ENCODE measurements at regions not wholly inside any gene's neighbourhood (a gene's known extent, or its start where the extent isn't known, plus 50 kb on each side); places are given as distances from the start of the nearest gene placed in this dataset.

GRCh38 chr16:79286646-79287423, 313.7 kb downstream of the MAF start:
- TF ChIP-seq, protein P1, sequence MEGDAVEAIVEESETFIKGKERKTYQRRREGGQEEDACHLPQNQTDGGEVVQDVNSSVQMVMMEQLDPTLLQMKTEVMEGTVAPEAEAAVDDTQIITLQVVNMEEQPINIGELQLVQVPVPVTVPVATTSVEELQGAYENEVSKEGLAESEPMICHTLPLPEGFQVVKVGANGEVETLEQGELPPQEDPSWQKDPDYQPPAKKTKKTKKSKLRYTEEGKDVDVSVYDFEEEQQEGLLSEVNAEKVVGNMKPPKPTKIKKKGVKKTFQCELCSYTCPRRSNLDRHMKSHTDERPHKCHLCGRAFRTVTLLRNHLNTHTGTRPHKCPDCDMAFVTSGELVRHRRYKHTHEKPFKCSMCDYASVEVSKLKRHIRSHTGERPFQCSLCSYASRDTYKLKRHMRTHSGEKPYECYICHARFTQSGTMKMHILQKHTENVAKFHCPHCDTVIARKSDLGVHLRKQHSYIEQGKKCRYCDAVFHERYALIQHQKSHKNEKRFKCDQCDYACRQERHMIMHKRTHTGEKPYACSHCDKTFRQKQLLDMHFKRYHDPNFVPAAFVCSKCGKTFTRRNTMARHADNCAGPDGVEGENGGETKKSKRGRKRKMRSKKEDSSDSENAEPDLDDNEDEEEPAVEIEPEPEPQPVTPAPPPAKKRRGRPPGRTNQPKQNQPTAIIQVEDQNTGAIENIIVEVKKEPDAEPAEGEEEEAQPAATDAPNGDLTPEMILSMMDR (IDR thresholded peaks at IDR 0.05), result peak in 1 of 7 experiments; percentile 4
- TF ChIP-seq POLR2A (IDR thresholded peaks at IDR 0.05), result no peak

All from body of pancreas (tissue), 4 donors.